HG03039 (cell line): ENCODE measurements at regions not wholly inside any gene's neighbourhood (a gene's known extent, or its start where the extent isn't known, plus 50 kb on each side); places are given as distances from the start of the nearest gene placed in this dataset.

ENCODE experiments used
- ATAC-seq: cut with Tn5 transposase; IDR thresholded peaks from one replicate; pipeline ENCODE4 v1.9.1; 2021; ENCODE audit warnings: mild to moderate bottlenecking, moderate library complexity; ENCODE audit not compliant: unreplicated experiment

DNA sequence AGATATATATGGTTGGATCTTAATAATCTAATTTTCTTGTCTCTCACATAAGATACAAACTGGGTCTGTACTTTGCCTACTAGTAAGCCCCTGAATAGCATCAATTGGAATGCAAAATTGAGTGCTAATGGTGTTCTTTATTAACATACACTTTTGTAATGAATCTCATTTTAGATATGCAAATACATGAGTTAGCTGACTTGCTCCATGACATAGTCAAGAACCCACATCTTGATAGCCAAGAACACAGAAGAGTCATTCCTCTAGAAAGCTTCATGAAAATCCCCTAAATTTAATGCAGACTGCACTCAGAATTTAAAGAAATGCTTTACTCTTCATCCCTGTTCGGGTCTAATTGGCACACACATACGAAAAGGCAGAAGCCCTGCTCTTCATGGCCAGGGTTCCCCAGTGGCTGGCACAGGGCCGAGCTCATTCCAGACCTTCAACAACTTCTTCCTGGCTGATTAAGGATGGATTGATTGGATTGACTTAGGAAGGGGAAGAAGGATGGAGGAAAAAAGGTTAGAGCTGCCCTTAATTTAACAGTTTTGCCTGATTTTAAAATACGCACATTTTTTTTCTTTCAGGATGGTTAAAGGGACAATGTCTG, 431.1 kb upstream of the KLF6 start:
- no peak for ATAC-seq

DNA sequence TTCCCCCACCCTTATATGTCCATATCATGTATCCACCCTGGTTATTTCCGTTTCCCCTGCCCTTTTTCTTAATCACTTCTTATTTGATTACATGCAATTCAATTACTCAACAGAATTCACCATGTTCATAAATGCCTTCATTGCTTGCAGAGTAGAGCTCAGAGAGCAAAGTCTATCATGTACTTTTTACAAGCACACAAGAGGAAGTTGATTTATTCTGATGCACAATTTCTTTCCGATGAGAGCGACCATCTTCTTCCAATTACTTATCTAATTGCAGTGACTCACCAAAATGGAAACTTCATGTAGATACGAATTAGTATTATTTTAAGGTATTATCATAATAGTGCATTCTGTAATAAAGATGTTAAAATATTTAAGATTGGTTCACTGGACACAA, 430.5 kb upstream of the KLF6 start:
- ATAC-seq = no peak

- ATAC-seq = no peak
These were observed 429.9 kb upstream of the KLF6 start for GRCh38 chr10:4214908-4215307.

DNA sequence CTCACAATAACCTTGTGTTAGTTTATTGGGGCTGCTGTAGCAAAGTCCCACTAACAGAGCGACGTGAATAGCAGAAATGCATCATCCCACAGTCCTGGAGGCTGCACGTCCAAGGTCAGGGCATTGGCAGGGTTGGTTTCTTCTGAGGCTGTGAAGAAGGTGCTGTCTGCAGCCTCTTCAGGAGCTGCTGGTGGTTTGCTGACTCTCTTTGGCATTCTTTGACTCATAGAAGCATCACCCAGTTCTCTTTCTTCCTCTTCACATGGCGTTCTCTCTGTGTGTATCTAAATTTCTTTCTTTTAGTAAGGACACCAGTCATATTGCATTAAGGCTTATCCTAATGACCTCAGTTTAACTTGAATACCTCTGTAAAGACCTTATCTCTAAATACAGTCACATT, 428.4 kb upstream of the KLF6 start:
- ATAC-seq = no peak

GRCh38 chr10:4212111-4212630, 427.2 kb upstream of the KLF6 start:
- no peak for ATAC-seq

DNA sequence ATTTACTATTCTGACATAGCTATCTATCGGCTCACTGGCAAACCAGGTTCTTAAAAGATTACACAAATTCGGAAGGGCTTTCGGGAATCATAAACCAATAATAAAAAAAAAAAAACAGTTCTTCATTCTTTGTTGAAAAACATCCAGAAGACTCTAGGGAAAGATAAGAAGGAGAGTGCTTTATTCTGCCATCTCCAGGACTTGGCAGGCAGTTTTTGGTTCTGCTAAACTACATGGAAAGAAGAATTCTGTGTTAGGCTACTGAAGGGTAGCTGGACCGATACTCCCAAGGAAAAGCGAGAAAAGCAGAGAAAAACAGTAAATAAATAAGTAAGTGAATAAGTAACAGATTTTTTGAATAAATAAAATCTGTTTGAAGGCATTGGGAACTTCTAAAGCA, 423.5 kb upstream of the KLF6 start:
- no peak for ATAC-seq

- ATAC-seq = no peak
These were observed 420.1 kb upstream of the KLF6 start for GRCh38 chr10:4205113-4205512.

DNA sequence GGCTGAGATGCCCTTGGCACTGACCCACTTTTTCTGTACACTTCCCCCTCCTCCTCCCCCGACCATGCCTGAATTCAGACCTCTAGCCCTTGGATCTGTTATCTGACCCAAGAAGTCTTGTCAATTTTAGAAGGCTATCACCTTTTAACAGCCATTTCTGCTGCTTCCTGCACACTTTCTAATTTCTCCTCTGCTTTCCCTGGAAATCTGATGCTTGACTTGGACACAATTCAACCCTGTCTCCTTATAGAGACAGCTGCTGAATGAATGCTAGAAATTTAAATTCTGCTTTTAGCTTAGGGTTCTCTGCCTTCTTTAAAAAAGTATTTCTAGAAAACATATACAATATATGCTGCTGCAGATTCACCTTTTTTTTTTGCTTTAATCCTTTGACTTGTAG, 417.9 kb upstream of the KLF6 start:
- no peak for ATAC-seq

- no peak for ATAC-seq
These were observed 417.1 kb upstream of the KLF6 start for GRCh38 chr10:4201866-4202825.

GRCh38 chr10:4199196-4199595, 414.2 kb upstream of the KLF6 start:
- no peak for ATAC-seq

GRCh38 chr10:4198216-4198615, 413.2 kb upstream of the KLF6 start:
- no peak for ATAC-seq

DNA sequence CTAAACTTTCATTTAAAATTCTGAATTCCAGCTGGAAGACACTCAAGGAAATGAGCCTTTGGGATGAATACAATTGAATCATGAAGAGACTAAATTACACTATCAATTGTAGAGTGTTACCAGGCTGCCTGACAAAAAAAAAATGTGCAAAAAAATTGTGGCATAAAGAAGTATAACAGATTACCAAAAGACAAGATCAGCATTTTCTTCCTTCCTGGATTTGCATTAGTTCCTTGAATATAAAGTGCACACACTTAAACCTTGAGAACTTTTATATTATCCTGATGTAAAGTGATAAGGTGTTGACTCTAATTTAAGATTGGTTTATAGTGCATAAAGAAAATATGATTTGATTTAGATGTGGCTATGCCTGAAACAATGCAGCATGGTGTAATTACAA, 412.7 kb upstream of the KLF6 start:
- ATAC-seq = no peak

DNA sequence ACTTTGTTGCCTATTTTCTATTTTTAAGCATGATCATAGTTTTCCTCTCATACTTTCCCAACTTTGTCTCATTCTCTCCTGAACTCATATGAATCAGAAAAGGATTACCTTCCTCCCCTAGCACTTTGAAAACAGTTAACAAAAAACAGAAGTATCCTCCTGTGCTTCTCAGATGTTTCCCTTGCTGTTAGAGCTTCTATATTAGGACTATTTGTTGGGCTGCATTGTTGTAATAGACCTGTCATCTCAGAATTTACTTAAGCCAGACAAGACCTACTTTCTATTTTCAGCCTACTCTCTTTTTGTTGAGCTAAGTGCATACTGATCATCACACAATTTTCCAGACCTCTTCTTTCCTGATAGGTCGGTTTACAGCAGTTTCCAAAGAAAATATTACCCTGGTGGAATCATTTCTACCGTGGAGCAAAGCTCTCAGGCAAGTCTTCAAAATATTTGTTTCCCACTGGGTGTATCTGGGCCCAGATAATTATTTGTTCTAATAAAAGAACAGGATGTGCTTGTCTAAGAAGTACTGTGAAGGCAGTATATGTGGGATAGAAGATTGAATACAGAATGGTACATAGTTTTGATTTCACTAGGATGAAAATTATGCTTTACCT, 411.9 kb upstream of the KLF6 start:
- no peak for ATAC-seq

- no peak for ATAC-seq
These were observed 411.2 kb upstream of the KLF6 start for GRCh38 chr10:4196183-4196582.

DNA sequence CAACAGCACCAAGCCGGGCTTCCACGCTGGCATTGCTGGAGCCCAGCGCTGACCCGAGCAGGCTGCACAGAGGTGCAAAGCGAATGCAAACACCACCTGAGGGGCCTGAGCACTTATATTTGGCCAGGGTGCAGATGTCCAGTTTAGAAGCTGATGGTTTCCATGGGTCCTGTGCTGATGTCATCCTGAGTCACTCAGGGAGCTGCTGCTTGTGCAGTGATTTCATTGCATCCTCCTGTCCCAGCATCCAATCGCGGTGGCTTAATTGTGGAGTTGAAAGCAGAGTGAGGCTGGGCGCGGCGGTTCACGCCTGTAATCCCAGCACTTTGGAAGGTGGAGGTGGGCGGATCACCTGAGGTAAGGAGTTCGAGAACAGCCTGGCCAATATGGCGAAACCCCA, 410.2 kb upstream of the KLF6 start:
- ATAC-seq = no peak

GRCh38 chr10:4194231-4194630, 409.2 kb upstream of the KLF6 start:
- ATAC-seq = no peak

- ATAC-seq = no peak
These were observed 406.9 kb upstream of the KLF6 start for GRCh38 chr10:4191894-4192293.

DNA sequence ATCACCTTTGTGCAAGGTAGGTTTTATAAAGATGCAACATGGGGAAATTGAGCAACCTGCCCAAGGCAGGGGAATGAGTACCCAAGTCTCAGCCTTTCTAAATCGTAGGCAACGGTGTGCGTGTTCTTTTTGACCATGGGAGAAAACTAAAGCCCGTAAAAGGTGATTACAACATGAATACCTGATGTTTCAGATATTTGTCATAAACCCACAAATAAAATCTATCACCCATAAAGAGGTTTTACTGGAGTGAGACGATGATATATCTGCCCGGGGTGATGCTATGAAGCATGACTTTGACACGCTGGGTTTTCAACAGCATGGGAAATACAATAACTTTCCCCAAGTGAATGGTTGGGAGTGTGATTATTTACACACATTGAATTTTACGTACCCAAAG, 406.3 kb upstream of the KLF6 start:
- ATAC-seq = no peak

DNA sequence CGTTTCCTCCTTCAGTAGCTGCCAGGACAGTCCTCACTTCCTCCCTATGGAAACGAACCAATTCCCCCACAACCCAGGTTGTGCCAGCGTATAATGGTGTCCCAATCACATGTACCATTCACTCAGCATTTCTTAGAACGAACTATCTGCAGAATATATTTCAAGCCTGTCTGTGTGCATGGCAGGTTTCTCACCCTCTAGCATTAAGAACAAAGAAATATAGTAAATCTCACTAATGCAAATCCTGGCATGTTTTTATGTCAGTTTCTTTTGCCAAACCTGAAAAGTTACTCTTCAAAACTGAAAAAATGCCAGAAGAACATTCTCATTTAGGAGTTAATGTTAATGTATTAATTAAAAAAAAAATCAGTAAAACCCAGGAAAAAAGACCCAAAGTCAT, 405.9 kb upstream of the KLF6 start:
- ATAC-seq = no peak

- no peak for ATAC-seq
These were observed 404.3 kb upstream of the KLF6 start for GRCh38 chr10:4189281-4189680.

GRCh38 chr10:4188406-4188805, 403.4 kb upstream of the KLF6 start:
- no peak for ATAC-seq
